ENCODE measurements at regions not wholly inside any gene's neighbourhood (a gene's known extent, or its start where the extent isn't known, plus 50 kb on each side); places are given as distances from the start of the nearest gene placed in this dataset.
"Not testable (repeated sequence)": the region's sequence is repeated elsewhere in the genome, so short reads cannot be mapped to it uniquely, and the experiment has no call there.

GRCh38 chr2:144114760-144115159 is 405.2 kb downstream of the ZEB2 start:
- no peaks in the 10 kb centered on the region for H3K27me3 Mint-ChIP-seq
- H3K27ac Mint-ChIP-seq = no peak overlapping the region
- H3K4me3 Mint-ChIP-seq (ENCODE audit: low read depth) = no peak overlapping the region
- H3K4me1 Mint-ChIP-seq (ENCODE audit: low read depth) = no peaks in the 10 kb centered on the region
- DNase-seq (ENCODE audit: low spot score, unreplicated experiment) = no peak
- no peak for TF ChIP-seq CTCF (IDR thresholded peaks at IDR 0.05; ENCODE audit: unreplicated experiment)
- H3K9me3 Mint-ChIP-seq (ENCODE audit: low read depth) = peaks cover 7% of the 10 kb centered on the region
- no peaks in the 10 kb centered on the region for H3K36me3 Mint-ChIP-seq (ENCODE audit: insufficient read depth)

- H3K4me3 Mint-ChIP-seq (ENCODE audit: low read depth) = no peak overlapping the region
- H3K36me3 Mint-ChIP-seq (ENCODE audit: insufficient read depth) = peaks cover 5% of the 10 kb centered on the region
- H3K9me3 Mint-ChIP-seq (ENCODE audit: low read depth) = peaks cover 22% of the 10 kb centered on the region
- H3K27ac Mint-ChIP-seq = no peak overlapping the region
- H3K4me1 Mint-ChIP-seq (ENCODE audit: low read depth) = no peaks in the 10 kb centered on the region
- TF ChIP-seq CTCF (IDR thresholded peaks at IDR 0.05; ENCODE audit: unreplicated experiment) = no peak
- no peaks in the 10 kb centered on the region for H3K27me3 Mint-ChIP-seq
- no peak for DNase-seq (ENCODE audit: low spot score, unreplicated experiment)
These were observed 408.5 kb downstream of the ZEB2 start for GRCh38 chr2:144111437-144111836.

- not testable (repeated sequence) for DNase-seq (ENCODE audit: low spot score, unreplicated experiment)
These were observed 413.8 kb downstream of the ZEB2 start for GRCh38 chr2:144106104-144106503.

GRCh38 chr2:144102386-144102785 is 417.5 kb downstream of the ZEB2 start:
- H3K9me3 Mint-ChIP-seq (ENCODE audit: low read depth) = peaks cover 21% of the 10 kb centered on the region

More at GRCh38 chr2:144106104-144106503, 413.8 kb downstream of the ZEB2 start:
- H3K36me3 Mint-ChIP-seq (ENCODE audit: insufficient read depth); H3K27ac Mint-ChIP-seq; H3K27me3 Mint-ChIP-seq; H3K4me3 Mint-ChIP-seq (ENCODE audit: low read depth); H3K4me1 Mint-ChIP-seq (ENCODE audit: low read depth): not testable (repeated sequence)
- H3K9me3 Mint-ChIP-seq (ENCODE audit: low read depth) = peaks cover 27% of the 10 kb centered on the region

GRCh38 chr2:144099780-144100377 is 420.0 kb downstream of the ZEB2 start:
- no peak overlapping the region for H3K27ac Mint-ChIP-seq
- no peak for DNase-seq (ENCODE audit: low spot score, unreplicated experiment)
- H3K9me3 Mint-ChIP-seq (ENCODE audit: low read depth) = peaks cover 4% of the 10 kb centered on the region
- H3K4me3 Mint-ChIP-seq (ENCODE audit: low read depth) = no peak overlapping the region
- H3K27me3 Mint-ChIP-seq = no peaks in the 10 kb centered on the region
- peaks cover 3% of the 10 kb centered on the region for H3K36me3 Mint-ChIP-seq (ENCODE audit: insufficient read depth)
- TF ChIP-seq CTCF (IDR thresholded peaks at IDR 0.05; ENCODE audit: unreplicated experiment) = no peak
- peaks cover 5% of the 10 kb centered on the region for H3K4me1 Mint-ChIP-seq (ENCODE audit: low read depth)

More at GRCh38 chr2:144102386-144102785, 417.5 kb downstream of the ZEB2 start:
- Mint-ChIP-seq H3K36me3 (ENCODE audit: insufficient read depth) (peaks cover 8% of the 10 kb centered on the region), H3K4me3 (ENCODE audit: low read depth) (no peak overlapping the region), H3K4me1 (ENCODE audit: low read depth) (no peaks in the 10 kb centered on the region), H3K27me3 (no peaks in the 10 kb centered on the region), H3K27ac (no peak overlapping the region)
- no peak for DNase-seq (ENCODE audit: low spot score, unreplicated experiment)
- TF ChIP-seq CTCF (IDR thresholded peaks at IDR 0.05; ENCODE audit: unreplicated experiment) = no peak

- no peak for TF ChIP-seq CTCF (IDR thresholded peaks at IDR 0.05; ENCODE audit: unreplicated experiment)
- H3K4me3 Mint-ChIP-seq (ENCODE audit: low read depth) = no peak overlapping the region
- H3K36me3 Mint-ChIP-seq (ENCODE audit: insufficient read depth) = peaks cover 3% of the 10 kb centered on the region
- no peaks in the 10 kb centered on the region for H3K27me3 Mint-ChIP-seq
- DNase-seq (ENCODE audit: low spot score, unreplicated experiment) = no peak
- H3K27ac Mint-ChIP-seq = no peak overlapping the region
- peaks cover 5% of the 10 kb centered on the region for H3K4me1 Mint-ChIP-seq (ENCODE audit: low read depth)
- peaks cover 5% of the 10 kb centered on the region for H3K9me3 Mint-ChIP-seq (ENCODE audit: low read depth)
These were observed 420.6 kb downstream of the ZEB2 start for GRCh38 chr2:144099340-144099739.

All from progenitor cell of endocrine pancreas (in vitro differentiated cells).